ENCODE measurements at regions not wholly inside any gene's neighbourhood (a gene's known extent, or its start where the extent isn't known, plus 50 kb on each side); places are given as distances from the start of the nearest gene placed in this dataset.

DNA sequence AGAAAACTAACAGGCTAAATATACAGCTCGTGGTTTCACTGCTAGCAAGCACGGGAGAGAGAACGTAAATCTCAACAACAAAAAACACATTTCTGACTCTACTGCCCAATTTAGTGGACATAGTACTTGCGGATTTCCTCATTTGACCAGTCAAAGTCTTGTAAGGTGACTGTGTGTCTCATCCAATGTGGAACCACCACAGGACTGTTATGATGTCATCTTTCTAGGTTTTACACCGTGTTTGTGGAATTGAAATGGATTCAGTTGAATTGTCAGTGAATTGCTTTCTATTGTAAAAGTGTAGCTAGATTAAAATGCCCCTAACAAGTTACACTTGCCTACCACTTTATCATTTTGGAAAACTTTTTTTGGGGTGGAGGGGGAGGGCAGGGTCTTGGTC is 1010.8 kb downstream of the NLGN4Y start:
- no peak for DNase-seq

DNA sequence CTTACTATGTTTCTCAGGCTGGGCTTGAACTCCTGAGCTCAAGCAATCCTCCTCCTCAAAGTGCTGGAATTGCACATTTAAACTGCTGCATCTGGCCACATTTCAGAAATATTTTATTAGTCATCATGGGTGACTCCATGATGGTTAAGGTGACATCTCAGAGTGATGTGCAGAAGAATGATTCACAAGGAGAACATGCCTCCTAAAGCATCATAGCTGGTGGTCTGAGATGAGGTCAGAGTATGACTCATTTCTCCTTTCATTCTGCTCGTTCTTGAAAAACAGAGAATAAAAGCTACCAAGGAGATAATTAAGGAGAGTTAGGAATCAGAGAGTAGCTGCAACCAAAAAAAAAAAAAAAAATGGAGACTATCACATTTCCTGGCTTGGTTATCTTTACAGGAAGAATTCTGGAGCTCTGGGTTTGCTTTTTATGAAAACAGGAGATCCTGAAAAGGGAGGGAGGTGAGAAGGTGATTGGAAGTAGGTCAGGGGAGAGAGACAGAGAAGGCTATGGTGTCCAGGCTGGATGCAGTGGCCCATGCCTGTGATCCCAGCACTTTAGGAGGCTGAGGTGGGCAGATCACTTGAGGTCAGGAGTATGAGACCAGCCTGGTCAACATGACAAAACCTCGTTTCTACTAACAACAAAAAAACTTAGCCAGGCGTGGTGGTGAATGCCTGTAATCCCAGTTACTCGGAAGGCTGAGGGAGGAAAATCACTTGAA is 1011.6 kb downstream of the NLGN4Y start:
- no peak for DNase-seq

DNA sequence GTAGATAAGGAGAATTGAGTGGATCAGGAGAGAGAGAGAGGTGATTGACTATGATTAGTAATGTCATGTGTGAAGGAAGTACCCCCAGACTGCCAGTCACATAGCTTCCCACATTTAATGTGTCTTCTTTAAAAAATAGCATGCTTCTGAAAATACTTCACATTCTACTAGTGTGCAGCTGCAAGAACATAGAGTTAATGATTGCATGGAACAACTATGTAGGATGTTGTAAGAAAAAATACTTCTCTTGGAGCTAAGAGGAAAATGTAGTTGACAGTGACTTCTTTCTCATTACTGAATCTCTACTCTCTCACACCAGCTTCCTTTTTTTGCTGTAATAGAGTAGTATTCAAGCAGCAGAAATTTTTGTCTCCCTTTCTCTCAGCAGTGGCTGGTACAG is 1016.2 kb downstream of the NLGN4Y start:
- DNase-seq, result no peak

DNA sequence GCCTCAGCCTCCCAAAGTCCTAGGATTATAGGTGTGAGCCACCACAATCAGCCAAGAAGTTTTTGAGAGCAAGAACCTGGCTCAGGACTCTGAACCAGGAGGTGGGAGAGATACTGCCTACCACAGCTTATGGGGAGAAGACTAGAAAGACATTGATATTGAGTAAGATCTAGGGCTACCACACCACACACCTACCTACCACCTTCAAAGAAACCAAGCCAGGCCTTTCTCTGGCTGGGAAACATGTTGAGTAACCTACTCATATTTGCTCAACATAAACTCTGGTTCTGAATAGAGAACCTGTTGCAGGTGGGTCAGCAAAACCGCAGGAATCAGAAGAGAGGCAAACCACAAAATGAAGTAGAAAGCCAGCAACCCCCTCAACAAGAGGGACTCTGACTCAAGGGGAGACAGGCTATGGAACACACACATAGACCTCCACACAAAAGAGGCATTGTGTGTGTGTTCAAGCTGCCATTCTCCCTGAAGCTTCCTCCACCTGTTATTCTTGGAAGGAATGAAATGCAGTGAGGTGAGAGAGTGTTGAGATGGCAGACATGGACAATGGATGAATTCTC is 1021.9 kb downstream of the NLGN4Y start:
- DNase-seq, result no peak

DNA sequence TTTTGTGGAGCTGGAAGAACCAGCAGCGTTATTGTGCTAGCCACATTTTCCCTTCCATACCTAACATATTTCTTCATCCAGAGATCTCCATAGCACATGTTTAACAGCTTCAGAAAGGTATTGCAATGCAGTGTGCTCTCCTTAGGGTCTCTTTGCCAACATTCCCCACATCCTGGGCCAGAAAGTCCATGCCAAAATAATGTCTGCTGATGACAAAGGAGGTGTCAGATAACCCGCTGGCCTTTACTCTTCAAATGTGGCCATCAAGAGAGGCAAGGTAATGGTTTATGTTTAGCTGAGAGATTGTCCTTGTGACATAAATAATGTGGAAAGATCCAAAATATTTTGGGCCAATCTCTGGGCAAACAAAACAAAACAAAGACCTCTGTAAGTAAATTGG is 1027.7 kb downstream of the NLGN4Y start:
- DNase-seq, result no peak

DNA sequence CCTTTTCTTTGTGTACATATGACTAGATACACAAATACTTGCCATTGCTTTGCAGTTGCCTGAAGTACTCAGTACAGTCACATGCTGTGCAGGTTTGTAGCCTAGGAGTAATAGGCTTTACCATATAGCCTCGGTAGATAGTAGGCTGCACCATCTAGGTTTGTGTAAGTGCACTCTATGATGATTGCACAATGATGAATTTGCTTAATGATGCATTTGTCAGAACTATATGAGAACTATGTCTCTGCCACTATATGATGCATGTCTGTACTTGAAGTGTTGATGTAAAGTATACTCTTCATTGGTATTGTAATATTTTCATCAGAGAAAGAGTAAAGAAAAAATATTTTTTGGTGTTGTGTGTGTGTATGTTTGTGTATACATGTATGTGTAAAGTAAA is 1030.7 kb downstream of the NLGN4Y start:
- DNase-seq, result no peak

DNA sequence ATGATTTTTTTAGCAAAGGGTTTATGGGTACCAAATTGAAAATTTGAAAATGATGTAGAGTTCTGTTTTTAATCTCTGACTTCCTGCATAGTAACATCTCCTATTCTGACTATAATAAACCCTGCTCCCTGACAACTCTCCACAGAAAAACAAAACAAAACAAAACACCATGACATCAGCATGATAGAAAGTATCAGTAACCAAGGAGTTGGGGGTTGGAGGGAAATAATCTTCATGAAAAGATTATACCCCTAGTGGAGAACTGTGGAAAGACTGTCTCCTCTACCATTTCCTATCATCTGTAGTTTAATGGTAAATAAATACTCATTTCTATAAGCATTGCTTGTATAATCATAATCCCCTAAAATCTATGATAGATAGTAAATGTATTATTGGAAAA is 1034.8 kb downstream of the NLGN4Y start:
- no peak for DNase-seq

DNA sequence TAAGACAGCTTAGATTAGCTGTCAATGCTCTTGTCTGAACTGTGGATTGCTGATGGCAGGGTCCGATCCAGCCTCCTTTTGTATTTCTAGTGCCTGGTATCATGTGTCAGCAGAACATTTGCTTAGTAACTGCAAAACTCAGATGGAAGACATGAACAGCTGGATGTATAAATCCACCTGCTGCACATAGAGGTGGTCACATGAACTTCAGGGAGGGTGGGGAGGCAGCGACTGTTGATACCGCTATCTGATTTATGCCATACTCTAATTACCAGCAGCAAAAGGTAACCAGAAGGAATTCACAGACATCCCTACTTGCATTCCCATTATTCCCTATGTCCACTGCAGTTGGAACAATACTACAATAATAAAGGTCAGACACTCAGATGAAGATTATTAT is 1036.5 kb downstream of the NLGN4Y start:
- no peak for DNase-seq

DNA sequence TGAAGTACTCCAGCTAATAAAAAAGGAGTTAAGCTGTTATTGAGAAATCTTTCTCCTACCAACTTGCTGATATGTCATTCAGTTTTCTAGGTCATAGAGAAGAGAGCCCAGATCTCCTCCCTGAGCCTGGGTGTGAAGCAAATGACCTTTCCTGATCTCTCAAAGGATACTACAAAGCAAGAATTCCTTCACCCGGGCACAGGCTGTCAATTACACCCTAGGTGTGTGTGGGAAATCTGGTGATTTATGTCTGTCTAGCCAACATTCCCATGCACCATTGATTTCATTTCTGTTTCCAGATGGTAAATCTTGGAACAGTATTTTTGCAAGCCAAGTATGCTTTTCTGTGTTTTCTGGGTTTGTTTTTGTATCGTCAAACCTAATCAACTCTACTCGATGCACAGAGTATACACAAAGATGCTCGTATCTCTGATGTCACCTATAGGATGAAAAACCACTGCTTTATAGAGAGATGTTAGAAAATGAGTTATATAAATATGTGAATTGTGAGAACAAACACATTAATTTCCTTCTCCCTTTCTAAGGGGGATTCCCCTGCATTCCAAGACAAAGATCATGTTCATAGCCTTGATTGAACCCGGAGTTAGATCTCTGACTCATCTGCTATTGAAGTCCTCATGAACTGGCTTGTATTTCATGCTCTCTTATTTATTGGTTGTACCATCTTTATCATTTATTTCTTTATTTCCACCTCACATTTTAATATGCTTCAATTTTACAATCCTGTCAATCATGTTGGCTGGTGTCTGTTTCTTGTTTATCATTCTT is 1037.4 kb downstream of the NLGN4Y start:
- no peak for DNase-seq

DNA sequence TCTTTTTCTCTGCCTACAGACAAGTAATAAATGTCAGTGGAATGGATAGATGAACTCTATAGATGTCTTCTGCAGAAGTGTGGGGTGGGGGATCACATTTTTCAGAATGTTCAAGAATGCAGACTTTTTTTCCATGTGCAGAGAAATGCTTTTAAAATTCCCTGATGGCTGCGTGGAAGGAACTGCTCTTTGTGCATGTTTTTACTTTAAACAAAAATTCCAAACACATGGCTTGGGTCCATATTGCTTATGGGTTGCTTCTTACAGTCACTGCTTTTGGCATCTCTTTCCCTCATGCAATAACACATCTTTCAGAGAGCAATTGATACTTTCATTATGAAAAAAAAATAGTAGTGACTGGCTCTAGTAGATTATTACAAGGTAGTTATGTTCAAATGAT is 1053.6 kb downstream of the NLGN4Y start:
- DNase-seq, result no peak

DNA sequence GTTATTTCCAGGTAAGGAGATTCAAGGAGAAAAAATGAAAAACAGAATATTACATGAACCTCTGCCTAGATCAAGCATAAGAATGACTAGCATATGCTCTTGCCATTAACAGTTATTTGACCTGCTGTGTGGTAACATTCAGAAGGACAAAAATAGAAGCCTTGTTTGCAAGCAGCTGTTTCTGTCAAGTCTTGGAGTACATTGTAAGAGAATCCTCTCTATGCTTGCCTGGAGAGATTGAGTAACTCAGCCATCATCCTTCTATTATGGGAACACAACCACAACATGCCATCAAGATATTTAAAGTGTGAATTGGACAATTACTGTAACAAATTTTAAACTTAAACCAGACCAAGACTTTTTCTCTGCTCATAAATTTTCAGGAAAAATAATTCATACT is 1054.4 kb downstream of the NLGN4Y start:
- no peak for DNase-seq

DNA sequence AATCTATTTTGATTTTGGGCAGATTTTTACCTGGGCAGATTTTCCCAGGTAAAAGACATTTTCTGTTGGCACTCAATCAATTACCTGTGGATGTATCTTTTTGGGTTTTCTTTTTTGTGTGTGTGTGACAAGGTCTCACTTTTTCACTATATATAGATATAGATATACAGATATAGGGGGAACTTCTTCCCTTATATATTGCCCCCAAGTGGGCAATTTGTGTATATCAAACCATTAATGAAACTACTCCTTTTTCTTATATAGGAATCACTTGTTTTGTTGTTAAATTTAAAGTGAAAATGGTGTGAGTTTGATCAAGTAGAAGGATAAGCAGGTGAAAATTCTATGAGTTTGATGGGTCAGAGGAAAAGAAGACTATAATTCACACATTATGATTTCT is 1054.9 kb downstream of the NLGN4Y start:
- no peak for DNase-seq

DNA sequence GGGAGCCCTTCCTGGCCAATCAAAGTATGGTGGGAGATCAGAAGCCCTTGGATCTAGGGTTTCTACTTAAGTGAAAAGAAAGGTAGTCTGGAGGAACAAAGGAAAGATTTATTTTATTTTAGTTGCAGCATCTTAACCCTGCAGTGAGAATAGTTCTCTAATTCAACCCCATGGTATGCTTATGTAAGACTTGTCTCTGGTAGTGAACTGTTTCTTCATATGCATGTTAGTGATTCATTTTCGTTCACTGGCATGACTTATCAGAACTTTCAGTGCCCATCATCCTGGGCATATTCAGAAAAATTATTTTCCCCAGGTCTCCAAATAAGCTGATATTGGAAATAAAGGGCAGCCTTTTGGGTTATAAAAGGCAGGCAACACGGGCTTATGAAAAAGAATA is 1058.8 kb downstream of the NLGN4Y start:
- no peak for DNase-seq

DNA sequence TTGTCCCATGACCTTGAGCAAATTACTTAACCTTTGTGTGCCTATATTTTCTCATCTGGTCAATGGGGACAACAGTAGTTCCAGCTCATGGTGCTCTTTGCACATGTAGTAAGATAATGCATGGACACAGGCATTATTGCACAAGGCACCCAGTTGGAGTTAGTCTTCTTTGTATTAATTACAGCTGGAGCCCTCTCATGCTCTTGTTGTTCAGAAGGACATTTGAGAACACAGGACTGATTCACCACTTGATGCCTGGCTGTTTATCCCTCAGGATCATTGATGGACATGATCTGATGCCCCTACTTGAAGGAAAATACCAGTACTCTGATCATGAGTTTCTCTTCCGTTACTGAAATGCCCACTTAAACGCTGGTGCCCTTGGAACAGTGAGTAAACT is 1068.6 kb downstream of the NLGN4Y start:
- DNase-seq, result no peak

DNA sequence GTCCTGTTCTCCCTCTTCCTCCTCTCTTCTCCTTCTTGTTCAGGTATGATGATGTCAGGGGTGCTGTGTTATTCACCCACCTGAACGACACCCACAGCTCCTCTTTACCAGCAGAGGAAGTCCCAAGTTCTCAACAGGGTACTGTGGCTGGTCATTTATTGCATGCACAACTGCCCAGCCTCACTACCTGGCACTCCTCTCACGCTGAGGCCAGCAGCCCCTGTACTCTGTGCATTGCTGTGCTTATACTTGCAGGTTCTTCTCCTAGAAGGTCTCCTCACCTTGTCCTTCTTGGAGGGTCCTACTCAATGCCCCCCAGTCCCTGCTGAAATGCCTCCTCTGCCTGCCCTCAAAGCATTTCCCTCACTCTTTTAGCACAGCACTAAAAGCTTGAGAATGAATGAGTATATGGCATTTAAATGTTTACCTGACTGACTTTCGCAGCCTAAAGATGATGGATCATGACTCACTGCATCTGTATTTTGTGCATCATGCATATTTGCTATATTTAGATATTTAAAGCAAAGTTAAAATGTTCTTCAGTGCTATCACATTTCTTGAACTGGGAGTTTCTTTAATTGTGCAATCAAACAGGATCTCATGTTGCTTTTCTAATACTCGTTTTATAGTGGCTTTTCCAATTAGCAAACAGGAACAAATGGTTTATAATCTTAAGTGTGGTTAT is 1069.3 kb downstream of the NLGN4Y start:
- no peak for DNase-seq

DNA sequence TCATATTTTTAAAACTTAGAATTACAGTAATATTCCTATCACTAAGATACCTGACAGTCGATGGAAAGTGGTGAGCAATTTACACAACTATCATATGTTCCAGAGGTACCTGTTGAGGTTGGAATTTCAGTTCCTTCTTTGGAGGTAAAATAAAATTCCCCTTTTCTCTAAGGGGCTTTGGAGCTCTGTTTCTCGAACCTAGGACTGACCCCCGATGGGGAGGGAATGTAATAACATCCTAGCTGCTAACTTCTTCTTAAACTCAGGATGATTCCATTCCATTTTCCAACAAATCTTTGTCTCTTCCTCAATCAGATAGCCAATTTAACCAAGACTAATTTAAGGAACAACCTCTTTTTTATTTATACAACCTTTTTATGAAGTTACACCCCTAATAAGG is 1069.8 kb downstream of the NLGN4Y start:
- no peak for DNase-seq

DNA sequence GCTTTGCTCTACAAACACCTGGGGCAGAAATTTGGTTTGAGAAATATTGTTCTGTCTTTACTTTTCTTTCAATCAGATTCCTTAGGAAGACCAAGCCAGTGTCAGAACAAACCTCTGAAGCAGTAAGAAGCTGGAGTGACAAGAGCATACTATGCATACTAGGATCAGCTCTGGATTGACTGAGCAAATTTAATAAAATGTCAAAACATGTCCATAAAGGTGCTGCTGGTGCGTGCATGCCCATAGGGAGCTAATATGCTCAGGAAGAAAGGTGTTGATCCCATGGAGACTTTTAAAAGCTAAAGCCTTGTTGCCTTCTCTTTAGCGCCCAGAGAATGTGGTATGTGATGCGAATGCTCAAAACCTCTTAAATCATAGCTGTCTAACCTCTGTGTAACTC is 1076.2 kb downstream of the NLGN4Y start:
- DNase-seq, result no peak

DNA sequence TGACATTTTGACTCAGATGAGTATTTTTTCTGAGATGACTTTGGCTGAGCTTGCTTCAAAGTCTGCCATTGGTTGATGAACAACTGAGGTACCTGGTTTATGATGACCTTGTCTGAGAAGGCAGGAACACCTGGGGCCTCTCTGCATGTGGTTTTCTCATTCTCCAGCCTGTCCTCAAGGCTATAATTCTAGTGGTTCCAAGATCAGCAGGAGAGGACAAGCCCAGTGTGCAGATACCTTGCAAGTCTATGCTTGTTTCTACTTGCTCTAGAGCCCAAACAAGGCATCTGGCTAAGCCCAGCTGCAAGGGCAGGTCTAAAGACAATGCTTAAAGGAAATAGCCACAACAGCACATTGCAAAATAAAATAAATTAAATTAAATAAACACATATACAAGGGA is 1100.0 kb downstream of the NLGN4Y start:
- DNase-seq, result no peak

DNA sequence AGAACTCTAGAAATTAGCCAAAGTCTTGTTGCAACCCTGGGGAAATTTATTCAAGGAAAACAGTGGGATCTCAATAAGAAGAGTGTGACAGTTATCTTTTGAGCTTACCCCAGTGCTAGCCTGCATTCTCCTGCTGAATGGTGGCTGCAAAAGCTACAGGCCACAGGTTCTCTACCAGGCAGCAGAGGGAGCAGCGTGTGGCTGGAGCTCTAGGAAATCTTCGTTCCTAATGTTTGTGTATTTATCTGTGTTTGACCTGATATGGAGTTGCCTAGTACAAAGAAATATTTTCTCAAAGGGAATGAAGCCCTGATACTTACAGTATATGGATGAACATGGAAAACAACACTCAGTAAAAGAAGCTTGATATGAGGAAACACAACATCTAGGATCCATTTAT is 1100.6 kb downstream of the NLGN4Y start:
- no peak for DNase-seq

DNA sequence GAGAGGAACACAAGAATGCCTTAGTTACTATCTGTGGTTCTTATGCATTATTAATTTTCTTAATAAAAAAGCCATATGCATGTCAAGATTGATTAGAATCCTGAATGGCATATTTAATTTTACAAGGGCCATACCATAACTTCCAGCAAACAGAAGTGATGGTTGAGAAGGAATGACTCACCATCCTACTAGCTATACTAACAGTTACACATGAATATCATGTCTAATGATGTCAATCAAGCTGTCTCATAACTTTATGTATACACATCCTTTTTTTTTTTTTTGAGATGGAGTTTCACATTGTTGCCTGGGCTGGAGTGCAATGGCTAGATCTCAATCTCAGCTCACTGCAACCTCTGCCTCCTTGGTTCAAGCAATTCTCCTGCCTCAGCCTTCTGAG is 1123.9 kb downstream of the NLGN4Y start:
- no peak for DNase-seq

DNA sequence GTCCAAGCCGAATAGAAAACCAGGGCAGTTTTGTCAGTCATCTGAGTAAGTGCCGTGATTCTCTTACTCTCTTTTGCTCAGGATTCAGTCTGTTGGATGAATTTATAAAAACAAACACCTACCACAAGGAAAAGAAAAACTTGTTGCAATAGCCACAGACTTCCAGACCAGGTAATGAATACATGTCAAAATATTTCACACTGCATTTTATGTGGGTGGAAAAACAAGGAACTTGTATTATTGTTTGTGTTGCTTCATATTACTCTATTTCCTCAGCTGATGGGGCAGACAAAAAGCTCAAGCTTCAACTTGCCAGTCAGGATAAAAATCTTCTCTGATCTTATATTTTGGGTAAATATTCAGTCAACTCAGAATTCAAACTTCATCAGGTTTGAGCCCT is 1125.7 kb downstream of the NLGN4Y start:
- no peak for DNase-seq

DNA sequence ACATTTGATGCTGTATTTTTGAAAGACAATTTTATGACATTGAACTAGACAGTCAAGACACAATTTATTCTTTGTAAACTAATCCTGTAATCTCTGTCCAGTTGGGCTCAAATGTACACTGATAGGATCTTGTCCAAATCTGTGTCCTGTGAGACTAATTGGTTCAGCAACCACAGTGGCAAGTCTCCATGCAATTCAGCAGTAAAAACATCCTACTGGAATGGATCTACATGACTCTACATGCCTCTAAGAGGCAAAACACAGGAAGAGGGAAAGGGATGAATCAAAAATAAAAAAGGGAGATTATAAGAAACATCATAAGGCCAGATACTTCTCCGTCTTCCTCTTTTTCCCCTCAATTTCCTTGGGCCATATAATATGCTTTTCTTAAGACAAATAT is 1164.2 kb downstream of the NLGN4Y start:
- DNase-seq, result no peak

DNA sequence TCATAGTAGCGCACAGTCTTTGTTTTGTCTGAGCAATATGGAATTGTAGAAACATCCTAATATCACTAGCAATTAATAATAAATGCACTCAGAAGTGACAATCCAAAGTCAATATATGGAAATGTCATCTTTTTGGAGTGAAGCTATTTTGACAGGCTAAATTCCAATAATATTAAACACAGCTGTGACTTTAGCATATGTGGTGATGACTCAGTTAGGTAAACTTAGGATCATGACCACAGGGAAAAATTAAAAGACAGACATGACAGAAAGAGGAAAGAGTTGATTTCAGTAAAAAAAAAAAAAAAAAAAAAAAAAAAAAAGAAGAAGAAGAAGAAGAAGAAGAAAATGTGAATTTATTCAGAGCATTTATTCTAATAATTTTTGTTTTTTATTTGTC is 1165.7 kb downstream of the NLGN4Y start:
- no peak for DNase-seq

DNA sequence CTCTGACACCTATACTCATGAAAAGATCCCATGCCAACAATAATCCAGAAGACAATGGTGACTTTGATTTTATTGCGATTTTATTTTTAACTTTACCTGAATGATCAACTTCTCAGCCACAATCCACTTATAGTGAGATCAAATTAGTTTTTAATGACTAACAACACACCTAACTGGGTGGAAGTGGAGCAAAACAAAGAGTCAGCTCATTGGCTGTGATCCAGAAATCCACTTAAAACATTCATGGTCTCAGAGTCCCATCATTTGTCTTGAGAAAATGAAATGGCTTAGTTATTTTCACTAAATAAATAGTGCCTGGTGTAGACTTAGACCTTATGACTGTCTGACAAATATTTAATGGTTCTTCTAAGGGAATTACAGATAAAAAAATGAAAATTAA is 1177.8 kb downstream of the NLGN4Y start:
- DNase-seq, result no peak
